Skin of body (tissue), 1 donor: ENCODE measurements at regions not wholly inside any gene's neighbourhood (a gene's known extent, or its start where the extent isn't known, plus 50 kb on each side); places are given as distances from the start of the nearest gene placed in this dataset.
A peak's percentile ranks its signal among the peaks of the same experiment; 100 is the strongest.

Experiments
- DNase-seq: peaks from one replicate; lab custom pipeline; 2025; lab: John Stamatoyannopoulos, UW

DNA sequence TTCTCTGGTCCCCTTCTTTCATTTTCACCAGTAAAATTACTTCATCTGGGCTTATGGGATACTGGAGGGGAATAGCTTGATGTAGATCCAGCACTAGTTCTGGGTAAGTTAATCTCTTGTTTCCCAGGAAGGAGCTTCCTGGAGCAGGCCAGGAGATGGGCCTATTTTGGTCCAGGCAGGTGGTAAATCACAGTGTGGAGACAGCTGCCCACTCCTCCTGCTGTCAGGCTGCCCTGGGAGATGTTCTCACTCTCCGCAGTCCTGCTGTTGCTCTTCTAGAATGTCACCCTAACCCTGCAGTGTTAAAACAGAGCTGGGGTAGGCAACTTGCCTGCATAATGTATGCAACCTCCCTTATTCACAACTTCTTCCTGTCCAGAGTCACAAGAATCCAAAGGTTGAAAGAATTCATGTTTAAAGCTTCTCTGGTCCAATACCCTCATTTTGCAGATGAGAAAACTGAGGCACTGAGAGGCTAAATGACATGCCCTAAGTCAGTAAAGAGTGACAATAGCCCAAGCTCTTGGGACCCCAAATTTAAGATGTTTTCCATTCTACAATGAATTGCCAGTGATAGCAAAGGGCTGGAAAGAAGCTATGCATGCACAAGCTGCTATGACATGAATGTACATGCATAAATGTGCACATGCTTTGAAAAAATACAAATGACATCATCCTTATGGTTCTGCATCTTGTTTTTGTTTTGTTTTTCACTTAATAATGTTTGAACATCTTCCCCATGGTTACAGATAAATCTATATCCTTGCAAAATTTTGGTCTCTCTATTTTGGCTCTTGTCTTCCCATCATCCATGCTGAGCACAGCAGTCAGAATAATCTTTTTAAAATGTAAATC lies 71.8 kb upstream of the ADRA1B start:
- peak; percentile 21 for DNase-seq

DNA sequence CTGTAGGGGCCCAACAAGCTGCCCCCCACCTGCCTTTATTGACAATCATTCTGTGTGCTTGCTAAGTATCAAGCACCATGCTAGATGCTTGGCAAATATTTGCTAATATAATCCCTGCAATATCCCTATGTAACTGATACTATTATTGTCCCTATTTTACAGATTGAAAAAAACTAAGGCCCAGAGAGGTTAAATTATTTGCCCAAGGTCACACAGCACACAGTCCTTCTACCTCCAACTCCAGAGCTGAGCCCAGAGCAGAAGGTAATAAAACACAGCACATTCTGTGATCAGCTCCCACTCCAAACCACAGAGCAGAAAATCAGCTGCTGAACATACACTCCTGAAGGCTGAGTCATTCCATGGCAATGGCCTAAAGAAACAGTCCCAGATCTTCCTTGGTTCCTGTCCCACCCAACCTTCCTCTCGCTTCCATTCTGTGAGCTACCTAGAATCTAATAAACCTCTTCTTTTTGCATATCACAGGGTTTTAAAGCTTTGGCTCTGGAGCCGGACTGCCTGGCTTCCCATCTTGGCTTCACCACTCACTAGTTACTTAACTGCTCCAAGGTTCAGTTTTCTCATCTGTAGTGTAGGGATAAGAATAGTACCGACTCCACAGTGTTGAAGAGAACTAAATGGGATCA lies 66.7 kb upstream of the ADRA1B start:
- DNase-seq, result no peak

DNA sequence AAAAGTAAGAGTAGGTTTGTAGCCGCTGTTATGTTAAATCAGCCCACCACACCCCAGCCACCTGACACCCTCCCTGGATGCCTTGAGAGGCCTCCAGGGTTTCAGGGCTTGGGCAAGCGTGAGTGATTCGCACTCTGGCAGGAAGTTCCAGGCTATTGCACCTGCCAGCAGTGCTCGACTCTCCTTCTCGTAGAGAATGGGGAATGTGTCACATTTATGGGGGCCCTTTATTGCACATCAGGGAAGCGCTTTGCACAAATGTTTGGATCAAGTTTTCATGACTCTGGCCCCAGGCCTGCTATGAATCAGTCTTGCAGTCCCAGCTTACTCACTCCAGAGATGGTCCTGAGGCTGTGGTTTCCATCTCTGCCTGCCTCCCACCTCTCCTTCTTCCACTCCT lies 66.1 kb upstream of the ADRA1B start:
- no peak for DNase-seq

DNA sequence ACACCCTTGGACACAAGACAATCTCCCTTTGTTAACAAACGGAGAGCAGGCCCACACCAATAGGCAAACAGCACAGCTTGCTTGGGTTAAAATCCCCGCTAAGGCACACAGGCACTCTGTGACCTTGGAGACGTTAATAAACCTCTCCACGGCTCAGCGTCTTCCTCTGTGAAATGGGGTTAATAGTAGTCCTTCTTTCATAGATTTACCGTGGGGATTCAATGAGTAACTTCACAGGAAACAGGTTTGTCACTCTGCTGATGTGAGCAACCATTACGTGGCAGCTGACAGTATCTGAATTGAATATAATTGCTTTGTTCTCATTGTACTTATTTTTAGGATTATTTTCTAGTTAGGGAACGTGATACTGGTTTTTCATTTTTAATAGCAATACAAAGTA lies 65.2 kb upstream of the ADRA1B start:
- no peak for DNase-seq

DNA sequence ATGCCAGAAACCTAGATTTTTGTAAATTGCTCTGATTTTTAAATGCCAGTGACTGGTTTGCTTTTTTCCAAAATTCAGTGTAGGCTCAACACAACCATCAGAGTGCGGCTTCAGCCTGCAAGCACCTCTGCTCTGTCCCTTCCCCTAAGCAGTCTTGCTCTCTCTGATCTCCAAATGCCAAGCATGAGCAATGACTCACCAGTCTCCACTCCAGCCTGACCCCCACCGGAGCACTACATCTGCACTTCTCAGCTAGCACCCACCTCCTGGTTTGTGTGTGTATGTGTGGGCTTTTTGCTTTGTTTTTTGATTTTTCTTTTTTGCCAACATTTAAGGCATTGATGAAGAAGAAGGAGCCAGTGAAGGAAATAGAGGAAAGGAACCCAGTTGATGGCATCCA lies 61.4 kb upstream of the ADRA1B start:
- DNase-seq, result no peak

DNA sequence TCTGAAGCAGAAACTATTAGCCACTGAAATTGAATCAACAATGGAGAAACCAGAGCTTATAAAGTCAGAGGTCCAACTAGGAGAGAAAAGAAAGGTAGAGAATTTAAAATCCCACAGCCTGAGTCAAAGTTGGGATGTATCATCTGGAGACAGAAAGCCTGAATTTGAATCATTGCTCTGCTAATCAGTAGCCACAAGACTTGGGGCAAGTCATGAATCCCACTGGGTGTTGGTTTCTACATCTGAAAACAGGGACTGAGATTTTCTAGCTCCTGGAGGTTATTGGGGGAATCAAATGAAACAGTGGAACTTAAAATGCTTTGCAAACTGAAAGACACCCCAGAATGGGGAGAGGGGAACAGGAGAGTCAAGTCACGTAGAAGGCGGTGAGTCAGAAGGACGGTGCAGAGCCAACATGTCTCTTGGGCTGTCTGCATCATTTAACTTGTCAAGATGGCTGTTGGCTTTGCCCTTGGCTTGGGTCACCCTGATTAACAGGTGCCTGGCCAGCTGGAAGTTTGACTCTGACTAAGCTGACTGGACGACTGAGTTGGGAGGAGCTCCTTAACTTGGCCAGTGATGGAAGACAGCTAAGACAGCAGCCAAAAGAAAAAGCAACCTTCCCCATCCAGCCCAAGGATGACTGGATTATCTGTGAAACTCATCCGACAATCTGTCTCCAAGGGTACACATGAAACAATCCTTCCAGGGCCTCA lies 60.6 kb upstream of the ADRA1B start:
- DNase-seq, result no peak

DNA sequence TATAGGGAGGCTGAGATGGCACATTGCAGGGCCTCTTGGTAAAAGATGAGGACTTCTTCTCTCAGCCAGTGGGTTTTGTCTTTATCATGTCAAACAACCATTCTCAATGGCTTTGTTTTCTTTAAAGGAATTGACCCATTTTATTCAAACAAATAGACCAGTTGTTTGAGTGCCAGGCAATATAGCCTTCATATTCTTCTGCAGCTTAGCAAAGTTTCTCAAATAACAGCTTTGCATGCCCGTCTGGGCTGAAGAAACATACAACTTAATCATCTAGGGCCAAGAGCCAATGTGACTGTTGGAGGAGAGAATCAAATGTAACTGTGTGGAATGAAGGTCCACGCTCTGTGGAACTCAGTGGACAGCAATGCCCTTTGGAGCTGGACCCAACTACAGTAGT lies 57.4 kb upstream of the ADRA1B start:
- DNase-seq, result no peak

DNA sequence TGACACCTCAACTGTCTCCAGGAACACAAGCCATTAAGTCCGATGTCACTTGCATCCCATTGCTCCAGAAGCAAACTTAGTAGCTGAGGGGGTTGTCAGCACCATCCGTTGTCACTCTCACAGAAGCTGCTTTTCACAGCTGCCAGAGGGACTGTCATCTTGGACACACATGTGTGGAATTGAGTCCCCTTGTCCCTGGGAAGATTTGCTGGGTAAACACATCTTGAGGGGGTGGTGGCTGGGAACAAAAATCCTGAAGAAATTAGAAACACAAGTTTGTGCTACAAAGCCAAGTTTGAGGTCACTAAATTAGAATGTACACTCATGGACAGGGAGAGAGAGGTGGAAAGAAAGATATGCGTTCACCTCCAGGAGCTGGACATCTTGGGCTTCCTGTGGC lies 55.2 kb upstream of the ADRA1B start:
- DNase-seq, result peak; percentile 85

DNA sequence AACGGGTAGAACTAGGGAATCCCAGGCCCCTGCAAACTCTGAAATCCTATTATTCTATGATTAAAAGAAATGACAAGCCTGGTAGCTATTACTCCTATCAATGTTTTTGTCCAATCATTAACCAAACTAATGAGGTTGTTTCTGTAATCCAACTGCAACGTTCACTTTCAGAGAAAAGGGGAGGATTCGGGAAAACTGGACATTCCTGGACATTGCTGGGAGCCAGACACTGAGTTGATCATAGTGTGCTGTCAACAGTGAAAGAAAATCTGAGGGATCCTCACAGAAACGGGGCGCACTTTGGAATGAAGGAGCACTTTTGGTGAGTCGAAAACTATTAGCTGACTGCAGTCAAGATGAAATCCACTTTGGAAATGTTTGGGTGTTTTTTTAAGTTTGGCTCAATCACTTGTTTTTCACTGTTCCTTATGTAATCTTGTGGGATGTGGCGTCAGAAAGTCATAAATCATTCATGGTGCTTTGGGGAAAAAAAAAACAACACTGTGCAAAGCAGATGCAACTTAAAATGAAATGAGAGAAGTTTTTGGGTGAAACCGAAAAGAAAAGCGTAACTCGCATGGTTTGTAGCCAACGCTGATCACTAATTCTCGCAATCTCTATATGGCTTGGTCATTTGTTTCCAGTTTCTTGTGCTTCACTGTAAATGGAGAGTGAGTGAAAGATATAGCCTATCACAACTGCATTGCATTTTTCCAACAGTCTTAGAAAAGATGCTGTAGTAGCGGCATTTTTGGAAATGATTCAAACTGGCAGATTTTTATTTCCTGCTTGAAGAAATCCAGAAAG lies 51.2 kb upstream of the ADRA1B start:
- DNase-seq, result peak; percentile 77

DNA sequence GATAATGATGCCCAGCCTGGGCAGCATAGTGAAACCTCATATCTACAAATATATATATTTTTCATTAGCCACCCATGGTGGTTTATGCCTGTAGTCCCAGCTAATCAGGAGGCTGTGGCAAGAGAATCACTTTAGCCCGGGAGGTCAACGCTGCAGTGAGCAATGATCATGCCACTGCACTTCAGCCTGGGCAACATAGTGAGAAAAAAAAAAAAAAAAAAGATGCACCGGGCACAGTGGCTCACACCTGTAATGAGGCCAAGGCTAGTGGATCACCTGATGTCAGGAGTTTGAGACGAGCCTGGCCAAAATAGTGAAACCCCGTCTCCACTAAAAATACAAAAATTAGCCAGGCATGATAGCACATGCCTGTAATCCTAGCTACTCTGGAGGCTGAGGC lies 50.2 kb upstream of the ADRA1B start:
- DNase-seq, result no peak
